ENCODE measurements at regions not wholly inside any gene's neighbourhood (a gene's known extent, or its start where the extent isn't known, plus 50 kb on each side); places are given as distances from the start of the nearest gene placed in this dataset.
"Not testable (repeated sequence)": the region's sequence is repeated elsewhere in the genome, so short reads cannot be mapped to it uniquely, and the experiment has no call there.

- no peak for DNase-seq (ENCODE audit: low spot score)
Observed at GRCh38 chr1:9465640-9466039, 73.6 kb upstream of the SLC25A33 start.

- no peak for DNase-seq (ENCODE audit: low spot score)
Observed at GRCh38 chr1:9466780-9467758, 72.2 kb upstream of the SLC25A33 start.

GRCh38 chr1:9469882-9470281 is 69.4 kb upstream of the SLC25A33 start:
- not testable (repeated sequence) for DNase-seq (ENCODE audit: low spot score)

- DNase-seq (ENCODE audit: low spot score) = no peak
Observed at GRCh38 chr1:9471679-9472078, 67.6 kb upstream of the SLC25A33 start.

GRCh38 chr1:9472386-9473031 is 66.8 kb upstream of the SLC25A33 start:
- DNase-seq (ENCODE audit: low spot score) = no peak

- DNase-seq (ENCODE audit: low spot score) = no peak
Observed at GRCh38 chr1:9473032-9473807, 66.0 kb upstream of the SLC25A33 start.

- DNase-seq (ENCODE audit: low spot score) = no peak
Observed at GRCh38 chr1:9475061-9475627, 64.1 kb upstream of the SLC25A33 start.

- DNase-seq (ENCODE audit: low spot score) = no peak
Observed at GRCh38 chr1:9476790-9477463, 62.3 kb upstream of the SLC25A33 start.

- no peak for DNase-seq (ENCODE audit: low spot score)
Observed at GRCh38 chr1:9477535-9477934, 61.7 kb upstream of the SLC25A33 start.

GRCh38 chr1:9478021-9478420 is 61.2 kb upstream of the SLC25A33 start:
- DNase-seq (ENCODE audit: low spot score) = no peak

- DNase-seq (ENCODE audit: low spot score) = no peak
Observed at GRCh38 chr1:9481048-9481447, 58.2 kb upstream of the SLC25A33 start.

GRCh38 chr1:9482403-9482802 is 56.9 kb upstream of the SLC25A33 start:
- DNase-seq (ENCODE audit: low spot score) = no peak

- no peak for DNase-seq (ENCODE audit: low spot score)
Observed at GRCh38 chr1:9482816-9483572, 56.3 kb upstream of the SLC25A33 start.

- no peak for DNase-seq (ENCODE audit: low spot score)
Observed at GRCh38 chr1:9486466-9487140, 52.7 kb upstream of the SLC25A33 start.

Measured in mucosa of gallbladder (tissue), 1 donor.